NOMO-1 treated with DMSO at 0.1 percent for 48 hours (cell line): ENCODE measurements at regions not wholly inside any gene's neighbourhood (a gene's known extent, or its start where the extent isn't known, plus 50 kb on each side); places are given as distances from the start of the nearest gene placed in this dataset.

Experiments
- DNase-seq: peaks from one replicate; lab custom pipeline; 2025; ENCODE audit not compliant: unreplicated experiment; lab: John Stamatoyannopoulos, UW

- no peak for DNase-seq
Observed at GRCh38 chrX:16488959-16489358, 161.0 kb upstream of the S100G start.

DNA sequence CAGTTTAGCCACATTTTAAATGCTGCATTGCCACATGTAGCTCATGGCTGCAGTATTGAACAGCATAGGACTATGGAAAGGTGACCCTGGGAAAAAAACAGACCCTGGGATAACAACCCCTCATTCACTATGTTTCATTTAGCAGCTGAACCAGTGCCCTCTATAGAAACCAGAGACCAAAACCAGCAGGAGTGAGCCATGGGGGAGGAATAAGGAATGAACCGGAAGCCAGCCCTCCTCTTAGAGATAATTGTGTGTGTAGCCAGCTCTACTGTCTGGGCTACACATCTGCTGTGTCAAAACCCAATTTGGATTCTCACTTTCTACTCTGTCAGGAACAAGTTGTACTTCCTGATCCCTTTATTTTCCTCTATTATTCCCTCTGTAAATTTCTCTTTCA is 158.5 kb upstream of the S100G start:
- DNase-seq, result no peak

GRCh38 chrX:16496175-16496574 is 153.8 kb upstream of the S100G start:
- no peak for DNase-seq

- no peak for DNase-seq
Observed at GRCh38 chrX:16511796-16512776, 137.9 kb upstream of the S100G start.

- DNase-seq, result peak; percentile 68
Observed at GRCh38 chrX:16516232-16516876, 133.6 kb upstream of the S100G start.

DNA sequence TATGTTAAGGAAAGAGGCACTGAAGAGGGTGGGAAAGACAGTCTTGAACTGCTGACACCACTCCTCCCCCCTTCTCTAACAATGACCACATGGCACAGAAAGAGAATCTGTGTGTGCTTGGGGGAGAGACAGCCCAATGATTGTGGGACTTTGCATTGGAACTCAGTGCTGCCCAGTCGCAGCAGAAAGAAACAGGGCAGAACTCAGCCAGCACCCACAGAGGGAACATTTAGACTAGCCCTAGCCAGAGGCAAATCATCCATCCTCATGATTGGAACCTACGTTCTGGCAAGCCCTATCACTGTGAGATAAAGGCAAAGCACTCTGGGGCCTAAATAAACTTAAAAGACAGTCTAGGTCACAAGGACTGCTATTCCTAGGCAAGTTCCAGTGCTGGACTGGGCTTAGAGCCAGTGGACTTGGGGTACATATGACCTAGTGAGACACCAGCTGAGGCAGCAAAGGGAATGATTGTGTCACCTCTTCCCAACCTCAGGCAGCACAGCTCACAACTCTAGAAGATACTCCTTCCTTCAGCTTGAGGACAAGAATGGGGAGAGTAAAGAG is 132.8 kb upstream of the S100G start:
- no peak for DNase-seq

DNA sequence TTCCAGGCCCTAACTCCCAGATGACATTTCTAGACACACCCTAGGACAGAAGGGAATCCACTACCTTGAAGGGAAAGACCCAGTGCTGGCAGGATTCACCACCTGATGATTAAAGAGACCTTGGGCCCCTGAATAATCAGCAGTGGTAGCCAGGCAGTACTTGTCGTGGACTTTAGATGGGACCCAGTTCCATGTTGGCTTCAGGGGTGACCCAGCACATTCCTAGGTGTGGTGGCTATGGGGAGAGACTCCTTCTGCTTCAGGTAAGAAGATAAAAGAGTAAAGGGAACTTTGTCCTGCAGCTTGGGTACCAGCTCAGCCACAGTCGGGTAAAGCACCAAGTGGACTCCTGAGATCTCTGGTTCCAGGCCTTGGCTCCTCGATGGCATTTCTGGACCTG is 131.8 kb upstream of the S100G start:
- DNase-seq, result no peak

- DNase-seq, result peak; percentile 55
Observed at GRCh38 chrX:16524316-16524715, 125.6 kb upstream of the S100G start.

- DNase-seq, result no peak
Observed at GRCh38 chrX:16526003-16526402, 124.0 kb upstream of the S100G start.

- DNase-seq, result peak; percentile 53
Observed at GRCh38 chrX:16528620-16529019, 121.3 kb upstream of the S100G start.
